ENCODE measurements at regions not wholly inside any gene's neighbourhood (a gene's known extent, or its start where the extent isn't known, plus 50 kb on each side); places are given as distances from the start of the nearest gene placed in this dataset.

DNA sequence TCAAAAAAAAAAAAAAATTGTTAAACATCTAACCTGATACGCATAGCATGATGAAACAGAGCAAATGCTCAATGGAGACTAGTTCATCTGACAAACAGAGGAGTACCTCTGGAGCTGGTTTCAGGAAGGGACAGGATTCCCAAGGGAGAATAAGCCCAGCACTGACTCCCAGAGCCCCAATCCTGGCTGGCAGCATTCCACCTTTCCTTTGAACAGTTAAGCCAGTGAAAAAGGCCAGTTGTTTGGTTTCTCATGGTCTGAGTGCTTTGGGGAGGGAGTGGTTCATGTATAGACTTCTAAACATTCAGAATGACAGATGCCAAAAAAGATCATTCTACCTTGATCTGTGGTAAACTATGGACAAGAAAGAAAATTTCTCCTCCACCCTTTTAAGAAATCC is 277.9 kb upstream of the RARB start:
- TF ChIP-seq, protein P1, sequence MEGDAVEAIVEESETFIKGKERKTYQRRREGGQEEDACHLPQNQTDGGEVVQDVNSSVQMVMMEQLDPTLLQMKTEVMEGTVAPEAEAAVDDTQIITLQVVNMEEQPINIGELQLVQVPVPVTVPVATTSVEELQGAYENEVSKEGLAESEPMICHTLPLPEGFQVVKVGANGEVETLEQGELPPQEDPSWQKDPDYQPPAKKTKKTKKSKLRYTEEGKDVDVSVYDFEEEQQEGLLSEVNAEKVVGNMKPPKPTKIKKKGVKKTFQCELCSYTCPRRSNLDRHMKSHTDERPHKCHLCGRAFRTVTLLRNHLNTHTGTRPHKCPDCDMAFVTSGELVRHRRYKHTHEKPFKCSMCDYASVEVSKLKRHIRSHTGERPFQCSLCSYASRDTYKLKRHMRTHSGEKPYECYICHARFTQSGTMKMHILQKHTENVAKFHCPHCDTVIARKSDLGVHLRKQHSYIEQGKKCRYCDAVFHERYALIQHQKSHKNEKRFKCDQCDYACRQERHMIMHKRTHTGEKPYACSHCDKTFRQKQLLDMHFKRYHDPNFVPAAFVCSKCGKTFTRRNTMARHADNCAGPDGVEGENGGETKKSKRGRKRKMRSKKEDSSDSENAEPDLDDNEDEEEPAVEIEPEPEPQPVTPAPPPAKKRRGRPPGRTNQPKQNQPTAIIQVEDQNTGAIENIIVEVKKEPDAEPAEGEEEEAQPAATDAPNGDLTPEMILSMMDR (conservative IDR thresholded peaks at IDR 0.05 in 1 of 2, IDR thresholded peaks at IDR 0.05 in 1 of 2; ENCODE audit: extremely low read depth in 1 of 2, insufficient read depth in 1 of 2, low read depth in 1 of 2, low read length in 2 of 2): no peak
- TF ChIP-seq EZH2 (IDR thresholded peaks at IDR 0.05; ENCODE audit: borderline replicate concordance, low read length): no peak

Data from mammary epithelial cell (primary cell).